Caco-2 (cell line): ENCODE measurements at regions not wholly inside any gene's neighbourhood (a gene's known extent, or its start where the extent isn't known, plus 50 kb on each side); places are given as distances from the start of the nearest gene placed in this dataset.

ENCODE experiments used
- BruUV-seq: library from RNA; stranded (reverse); fragments of 400-500 nt; replicated peaks from 2 replicates; lab custom pipeline; 2021; lab: Mats Ljungman, UMichigan
- CTCF ChIA-PET: fragments of 300-600 bp; sonication (Branson Sonifier 250); formaldehyde crosslinking; loops from one replicate; lab custom pipeline; 2022; ENCODE audit warnings: antibody characterized with exemption; lab: Charles Lee
- POLR2A ChIA-PET: fragments of 300-600 bp; sonication (Branson Sonifier 250); formaldehyde crosslinking; loops from one replicate; lab custom pipeline; 2022; ENCODE audit warnings: antibody characterized with exemption; lab: Charles Lee
- DNase-seq, 2 experiments: peaks; one replicate each; pipeline versions ENCODE4 v3.0.0 to v3.0.0-alpha.2; 2020 to 2022
- H3K27me3 ChIP-seq: replicated peaks from 2 replicates; pipeline ENCODE4 v1.6.0; 2011; ENCODE audit warnings: low read length; ENCODE audit not compliant: control insufficient read depth, insufficient read depth
- H3K36me3 ChIP-seq: 2 replicates; pipeline ENCODE4 v1.5.1; 2011; ENCODE audit warnings: low read length; ENCODE audit not compliant: control insufficient read depth, insufficient read depth
- H3K4me1 ChIP-seq: fragments of 250-450 bp; sonication (Bioruptor Pico); 2 replicates; pipeline ENCODE4 v1.5.1; 2020; ENCODE audit warnings: mild to moderate bottlenecking
- H3K4me3 ChIP-seq: 2 replicates; pipeline ENCODE4 v1.5.1; 2011; ENCODE audit warnings: low read depth, mild to moderate bottlenecking, control low read depth, low read length
- H3K9me3 ChIP-seq: fragments of 250-450 bp; sonication (Bioruptor Pico); 2 replicates; pipeline ENCODE4 v1.5.1; 2020; ENCODE audit warnings: mild to moderate bottlenecking, moderate library complexity
- H3K27ac Mint-ChIP-seq: one replicate; pipeline ENCODE4 v1.8.0; 2022; ENCODE audit warnings: mixed read lengths; ENCODE audit not compliant: unreplicated experiment
- H3K27me3 Mint-ChIP-seq: one replicate; pipeline ENCODE4 v1.8.0; 2022; ENCODE audit warnings: mixed read lengths; ENCODE audit not compliant: insufficient read depth, unreplicated experiment
- H3K36me3 Mint-ChIP-seq: one replicate; pipeline ENCODE4 v1.8.0; 2022; ENCODE audit warnings: mild to moderate bottlenecking, mixed read lengths; ENCODE audit not compliant: insufficient read depth, unreplicated experiment
- H3K4me1 Mint-ChIP-seq: one replicate; pipeline ENCODE4 v1.8.0; 2022; ENCODE audit warnings: low read depth, mixed read lengths; ENCODE audit not compliant: unreplicated experiment
- H3K4me3 Mint-ChIP-seq: one replicate; pipeline ENCODE4 v1.8.0; 2022; ENCODE audit warnings: mild to moderate bottlenecking, moderate library complexity, mixed read lengths; ENCODE audit not compliant: unreplicated experiment
- H3K9me3 Mint-ChIP-seq: one replicate; pipeline ENCODE4 v1.8.0; 2022; ENCODE audit warnings: mixed read lengths; ENCODE audit not compliant: unreplicated experiment
- CTCF ChIP-seq, 2 experiments: fragments of 200-600 bp in 1 of 2; IDR thresholded peaks; 1 replicate in 1 of 2; 2 replicates in 1 of 2; pipeline versions ENCODE4 v1.5.1 to v1.8.0; 2011 to 2022; ENCODE audit warnings: antibody characterized with exemption in 1 of 2, control low read depth in 1 of 2, inconsistent platforms in 1 of 2, low read depth in 1 of 2, low read length in 1 of 2, mild to moderate bottlenecking in 1 of 2, moderate library complexity in 1 of 2; ENCODE audit not compliant: insufficient read depth in 1 of 2, severe bottlenecking in 1 of 2, unreplicated experiment in 1 of 2
- intact Hi-C: fragments of 100-400 bp; cut with micrococcal nuclease; formaldehyde crosslinking; loops from one replicate; pipeline ENCODE4 v1.10.0; 2022; ENCODE audit not compliant: unreplicated experiment

GRCh38 chr11:87870086-87870485 is 305.2 kb downstream of the RAB38 start:
- intact Hi-C loops: no loop called here
- H3K4me1 Mint-ChIP-seq: no peaks in the 10 kb centered on the region
- no TSS peak for BruUV-seq
- peaks cover 7% of the 10 kb centered on the region for H3K27me3 Mint-ChIP-seq
- CTCF ChIA-PET: no interaction called here
- POLR2A ChIA-PET: no interaction called here
- no peaks in the 10 kb centered on the region for H3K27me3 ChIP-seq
- no peak overlapping the region for H3K4me3 Mint-ChIP-seq
- H3K36me3 Mint-ChIP-seq: no peaks in the 10 kb centered on the region
- TF ChIP-seq CTCF (IDR thresholded peaks at IDR 0.05; ENCODE audit: insufficient read depth in 1 of 2, low read depth in 1 of 2, low read length in 1 of 2, severe bottlenecking in 1 of 2, unreplicated experiment in 1 of 2): no peak
- no peak overlapping the region for H3K4me3 ChIP-seq
- no peaks in the 10 kb centered on the region for H3K9me3 Mint-ChIP-seq
- no peaks in the 10 kb centered on the region for H3K4me1 ChIP-seq
- DNase-seq: no peak
- H3K36me3 ChIP-seq: no peaks in the 10 kb centered on the region
- H3K27ac Mint-ChIP-seq: no peak overlapping the region
- H3K9me3 ChIP-seq: no peaks in the 10 kb centered on the region

GRCh38 chr11:87866951-87867350 is 308.3 kb downstream of the RAB38 start:
- Histone ChIP-seq H3K36me3 (no peaks in the 10 kb centered on the region), H3K4me1 (no peaks in the 10 kb centered on the region), H3K4me3 (no peak overlapping the region), H3K27me3 (no peaks in the 10 kb centered on the region), H3K9me3 (no peaks in the 10 kb centered on the region)
- no peaks in the 10 kb centered on the region for H3K4me1 Mint-ChIP-seq
- H3K27me3 Mint-ChIP-seq: peaks cover 10% of the 10 kb centered on the region
- no TSS peak for BruUV-seq
- POLR2A ChIA-PET: no interaction called here
- intact Hi-C loops: loop anchor here (10.0 kb wide), 2 partner anchors 142 to 512 kb away; no protein-coding TSS in a partner anchor
- no peak overlapping the region for H3K4me3 Mint-ChIP-seq
- H3K36me3 Mint-ChIP-seq: no peaks in the 10 kb centered on the region
- CTCF ChIA-PET: no interaction called here
- no peak for DNase-seq
- no peaks in the 10 kb centered on the region for H3K9me3 Mint-ChIP-seq
- no peak overlapping the region for H3K27ac Mint-ChIP-seq
- no peak for TF ChIP-seq CTCF (IDR thresholded peaks at IDR 0.05; ENCODE audit: insufficient read depth in 1 of 2, low read depth in 1 of 2, low read length in 1 of 2, severe bottlenecking in 1 of 2, unreplicated experiment in 1 of 2)

GRCh38 chr11:87861030-87861429 is 314.2 kb downstream of the RAB38 start:
- H3K9me3 ChIP-seq: no peaks in the 10 kb centered on the region
- H3K36me3 Mint-ChIP-seq: no peaks in the 10 kb centered on the region
- ChIA-PET CTCF (no interaction called here), POLR2A (no interaction called here)
- no peak for DNase-seq
- no peaks in the 10 kb centered on the region for H3K36me3 ChIP-seq
- no peaks in the 10 kb centered on the region for H3K27me3 ChIP-seq
- no peak overlapping the region for H3K27ac Mint-ChIP-seq
- no TSS peak for BruUV-seq
- H3K9me3 Mint-ChIP-seq: no peaks in the 10 kb centered on the region
- peaks cover 7% of the 10 kb centered on the region for H3K27me3 Mint-ChIP-seq
- no peaks in the 10 kb centered on the region for H3K4me1 ChIP-seq
- no peaks in the 10 kb centered on the region for H3K4me1 Mint-ChIP-seq
- H3K4me3 ChIP-seq: no peak overlapping the region
- intact Hi-C loops: loop anchor here (10.0 kb wide), 2 partner anchors 136 to 506 kb away; no protein-coding TSS in a partner anchor
- no peak overlapping the region for H3K4me3 Mint-ChIP-seq
- TF ChIP-seq CTCF (IDR thresholded peaks at IDR 0.05; ENCODE audit: insufficient read depth in 1 of 2, low read depth in 1 of 2, low read length in 1 of 2, severe bottlenecking in 1 of 2, unreplicated experiment in 1 of 2): no peak
